DND-41 (cell line): ENCODE measurements at regions not wholly inside any gene's neighbourhood (a gene's known extent, or its start where the extent isn't known, plus 50 kb on each side); places are given as distances from the start of the nearest gene placed in this dataset.
"Not testable (repeated sequence)": the region's sequence is repeated elsewhere in the genome, so short reads cannot be mapped to it uniquely, and the experiment has no call there.

Experiments
- EZH2 ChIP-seq: IDR thresholded peaks from 3 replicates; pipeline ENCODE4 v1.6.1; 2012; ENCODE audit warnings: borderline replicate concordance, low read depth, mild to moderate bottlenecking, moderate library complexity, low read length, inconsistent platforms; ENCODE audit not compliant: severe bottlenecking
- TF ChIP-seq, protein P1 (sequence below): IDR thresholded peaks from 2 replicates; pipeline ENCODE4 v1.5.1; 2012; ENCODE audit warnings: borderline replicate concordance, low read length, moderate library complexity, mild to moderate bottlenecking; ENCODE audit not compliant: poor library complexity, severe bottlenecking; ENCODE audit errors: extremely low read depth

- TF ChIP-seq, protein P1, sequence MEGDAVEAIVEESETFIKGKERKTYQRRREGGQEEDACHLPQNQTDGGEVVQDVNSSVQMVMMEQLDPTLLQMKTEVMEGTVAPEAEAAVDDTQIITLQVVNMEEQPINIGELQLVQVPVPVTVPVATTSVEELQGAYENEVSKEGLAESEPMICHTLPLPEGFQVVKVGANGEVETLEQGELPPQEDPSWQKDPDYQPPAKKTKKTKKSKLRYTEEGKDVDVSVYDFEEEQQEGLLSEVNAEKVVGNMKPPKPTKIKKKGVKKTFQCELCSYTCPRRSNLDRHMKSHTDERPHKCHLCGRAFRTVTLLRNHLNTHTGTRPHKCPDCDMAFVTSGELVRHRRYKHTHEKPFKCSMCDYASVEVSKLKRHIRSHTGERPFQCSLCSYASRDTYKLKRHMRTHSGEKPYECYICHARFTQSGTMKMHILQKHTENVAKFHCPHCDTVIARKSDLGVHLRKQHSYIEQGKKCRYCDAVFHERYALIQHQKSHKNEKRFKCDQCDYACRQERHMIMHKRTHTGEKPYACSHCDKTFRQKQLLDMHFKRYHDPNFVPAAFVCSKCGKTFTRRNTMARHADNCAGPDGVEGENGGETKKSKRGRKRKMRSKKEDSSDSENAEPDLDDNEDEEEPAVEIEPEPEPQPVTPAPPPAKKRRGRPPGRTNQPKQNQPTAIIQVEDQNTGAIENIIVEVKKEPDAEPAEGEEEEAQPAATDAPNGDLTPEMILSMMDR: not testable (repeated sequence)
- TF ChIP-seq EZH2: not testable (repeated sequence)
These were observed 300.5 kb downstream of the PTGER3 start for GRCh38 chr1:70747123-70747522.
